ENCODE measurements at regions not wholly inside any gene's neighbourhood (a gene's known extent, or its start where the extent isn't known, plus 50 kb on each side); places are given as distances from the start of the nearest gene placed in this dataset.

DNA sequence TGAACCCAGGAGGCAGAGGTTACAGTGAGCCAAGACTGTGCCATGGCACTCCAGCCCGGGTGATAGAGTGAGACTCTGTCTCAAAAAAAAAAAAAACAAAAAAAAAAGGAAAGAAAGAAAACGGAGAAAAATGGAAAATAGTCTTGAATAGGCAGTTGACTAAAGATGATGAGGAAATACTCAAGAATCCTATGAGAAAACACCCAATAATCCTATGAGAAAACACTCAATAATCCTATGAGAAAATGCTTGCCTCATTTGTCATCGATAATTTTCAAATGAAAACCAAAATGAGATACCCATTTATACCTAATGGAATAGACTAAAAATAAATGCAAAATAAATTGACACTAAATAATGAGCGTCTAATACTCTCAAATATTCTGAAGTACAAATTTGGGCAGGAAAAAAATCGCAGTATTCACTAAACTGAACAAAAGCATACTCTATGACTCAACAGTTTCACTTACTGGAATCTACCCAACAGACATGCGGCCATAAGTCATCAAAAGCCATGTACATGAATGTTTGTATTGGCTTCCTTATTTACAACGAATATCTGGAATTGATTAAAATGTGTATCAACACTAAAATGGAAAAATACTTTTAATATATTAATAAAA is 733.9 kb upstream of the CHRM3 start:
- TF ChIP-seq POLR2A (conservative IDR thresholded peaks at IDR 0.05): no peak
- TF ChIP-seq KAT7 (CRISPR knock-in tag; IDR thresholded peaks at IDR 0.05; ENCODE audit: borderline replicate concordance): no peak
- TF ChIP-seq SREBF2 (CRISPR knock-in tag; IDR thresholded peaks at IDR 0.05): no peak
- TF ChIP-seq EZH2 (IDR thresholded peaks at IDR 0.05; ENCODE audit: borderline replicate concordance, low read depth, low read length): no peak
- TF ChIP-seq, protein P1, sequence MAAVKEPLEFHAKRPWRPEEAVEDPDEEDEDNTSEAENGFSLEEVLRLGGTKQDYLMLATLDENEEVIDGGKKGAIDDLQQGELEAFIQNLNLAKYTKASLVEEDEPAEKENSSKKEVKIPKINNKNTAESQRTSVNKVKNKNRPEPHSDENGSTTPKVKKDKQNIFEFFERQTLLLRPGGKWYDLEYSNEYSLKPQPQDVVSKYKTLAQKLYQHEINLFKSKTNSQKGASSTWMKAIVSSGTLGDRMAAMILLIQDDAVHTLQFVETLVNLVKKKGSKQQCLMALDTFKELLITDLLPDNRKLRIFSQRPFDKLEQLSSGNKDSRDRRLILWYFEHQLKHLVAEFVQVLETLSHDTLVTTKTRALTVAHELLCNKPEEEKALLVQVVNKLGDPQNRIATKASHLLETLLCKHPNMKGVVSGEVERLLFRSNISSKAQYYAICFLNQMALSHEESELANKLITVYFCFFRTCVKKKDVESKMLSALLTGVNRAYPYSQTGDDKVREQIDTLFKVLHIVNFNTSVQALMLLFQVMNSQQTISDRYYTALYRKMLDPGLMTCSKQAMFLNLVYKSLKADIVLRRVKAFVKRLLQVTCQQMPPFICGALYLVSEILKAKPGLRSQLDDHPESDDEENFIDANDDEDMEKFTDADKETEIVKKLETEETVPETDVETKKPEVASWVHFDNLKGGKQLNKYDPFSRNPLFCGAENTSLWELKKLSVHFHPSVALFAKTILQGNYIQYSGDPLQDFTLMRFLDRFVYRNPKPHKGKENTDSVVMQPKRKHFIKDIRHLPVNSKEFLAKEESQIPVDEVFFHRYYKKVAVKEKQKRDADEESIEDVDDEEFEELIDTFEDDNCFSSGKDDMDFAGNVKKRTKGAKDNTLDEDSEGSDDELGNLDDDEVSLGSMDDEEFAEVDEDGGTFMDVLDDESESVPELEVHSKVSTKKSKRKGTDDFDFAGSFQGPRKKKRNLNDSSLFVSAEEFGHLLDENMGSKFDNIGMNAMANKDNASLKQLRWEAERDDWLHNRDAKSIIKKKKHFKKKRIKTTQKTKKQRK (IDR thresholded peaks at IDR 0.05; ENCODE audit: borderline replicate concordance, low read depth, low read length): no peak
- TF ChIP-seq, protein P2, sequence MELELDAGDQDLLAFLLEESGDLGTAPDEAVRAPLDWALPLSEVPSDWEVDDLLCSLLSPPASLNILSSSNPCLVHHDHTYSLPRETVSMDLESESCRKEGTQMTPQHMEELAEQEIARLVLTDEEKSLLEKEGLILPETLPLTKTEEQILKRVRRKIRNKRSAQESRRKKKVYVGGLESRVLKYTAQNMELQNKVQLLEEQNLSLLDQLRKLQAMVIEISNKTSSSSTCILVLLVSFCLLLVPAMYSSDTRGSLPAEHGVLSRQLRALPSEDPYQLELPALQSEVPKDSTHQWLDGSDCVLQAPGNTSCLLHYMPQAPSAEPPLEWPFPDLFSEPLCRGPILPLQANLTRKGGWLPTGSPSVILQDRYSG (tag; conservative IDR thresholded peaks at IDR 0.05; ENCODE audit: low read depth): no peak

All from K562 (cell line).